KMS-11 (cell line): ENCODE measurements at regions not wholly inside any gene's neighbourhood (a gene's known extent, or its start where the extent isn't known, plus 50 kb on each side); places are given as distances from the start of the nearest gene placed in this dataset.
"Not testable (repeated sequence)": the region's sequence is repeated elsewhere in the genome, so short reads cannot be mapped to it uniquely, and the experiment has no call there.

Experiments used
- H2AFZ ChIP-seq: fragments of 200-600 bp; sonication (generic); 2 replicates; pipeline ENCODE4 v1.6.1; 2016; ENCODE audit warnings: antibody characterized with exemption, mixed run types, low read depth
- H3K27ac ChIP-seq: fragments of 200-600 bp; sonication (generic); 2 replicates; pipeline ENCODE4 v1.6.1; 2016; ENCODE audit warnings: mild to moderate bottlenecking, mixed run types
- H3K27me3 ChIP-seq: fragments of 200-600 bp; sonication (generic); 2 replicates; pipeline ENCODE4 v1.6.1; 2017; ENCODE audit warnings: mild to moderate bottlenecking, low read depth, mixed run types, moderate library complexity; ENCODE audit not compliant: insufficient read depth
- H3K36me3 ChIP-seq: fragments of 200-600 bp; sonication (generic); 2 replicates; pipeline ENCODE4 v1.6.1; 2017; ENCODE audit warnings: mild to moderate bottlenecking, mixed run types; ENCODE audit not compliant: insufficient read depth
- H3K4me1 ChIP-seq: fragments of 200-600 bp; sonication (generic); 2 replicates; pipeline ENCODE4 v1.6.1; 2016; ENCODE audit warnings: mild to moderate bottlenecking, low read depth, mixed run types; ENCODE audit not compliant: poor library complexity, severe bottlenecking
- H3K4me2 ChIP-seq: fragments of 200-600 bp; sonication (generic); 2 replicates; pipeline ENCODE4 v1.7.0; 2016; ENCODE audit warnings: mild to moderate bottlenecking, mixed run types
- H3K4me3 ChIP-seq: fragments of 200-600 bp; sonication (generic); IDR thresholded peaks from 2 replicates; pipeline ENCODE4 v1.6.1; 2017; ENCODE audit warnings: low read depth, low read length, mixed read lengths; ENCODE audit not compliant: insufficient read depth
- H3K79me2 ChIP-seq: fragments of 200-600 bp; sonication (generic); 2 replicates; pipeline ENCODE4 v1.6.1; 2016; ENCODE audit warnings: low read depth, mixed run types; ENCODE audit not compliant: insufficient read depth
- H3K9ac ChIP-seq: fragments of 200-600 bp; sonication (generic); 2 replicates; pipeline ENCODE4 v1.6.1; 2016; ENCODE audit warnings: mild to moderate bottlenecking, mixed run types
- H4K20me1 ChIP-seq: fragments of 200-600 bp; sonication (generic); 2 replicates; pipeline ENCODE4 v1.6.1; 2016; ENCODE audit warnings: mild to moderate bottlenecking, mixed run types; ENCODE audit not compliant: insufficient read depth
- TF ChIP-seq, protein P1 (sequence below): fragments of 200-600 bp; sonication (generic); conservative IDR thresholded peaks from 2 replicates; pipeline ENCODE4 v1.6.1; 2017; ENCODE audit warnings: low read depth, mild to moderate bottlenecking, antibody characterized with exemption, low read length, moderate library complexity, mixed read lengths

DNA sequence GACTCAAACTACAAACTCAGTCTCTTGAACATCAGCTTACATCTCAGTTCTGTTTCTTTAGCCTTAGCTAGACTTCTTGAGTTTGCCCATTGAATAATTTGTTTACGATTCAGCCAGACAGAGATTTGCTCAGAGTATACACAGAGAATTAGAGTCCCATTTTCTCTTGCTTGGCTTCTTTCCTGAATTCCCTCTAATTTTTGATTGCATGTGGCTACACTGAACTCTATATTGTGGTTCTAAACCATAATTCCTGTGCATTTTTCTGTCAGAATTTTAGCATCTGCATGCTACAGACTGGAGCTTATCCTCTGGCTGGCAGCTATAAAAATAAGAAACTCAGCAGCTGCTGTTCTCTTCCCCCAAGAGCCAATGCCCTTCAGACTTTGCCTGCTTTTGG is 354.9 kb downstream of the MDFIC start:
- Histone ChIP-seq H3K4me1 (no peaks in the 10 kb centered on the region), H3K27ac (no peak overlapping the region), H2AFZ (no peak overlapping the region), H3K4me2 (no peak overlapping the region), H3K9ac (no peak overlapping the region), H4K20me1 (no peaks in the 10 kb centered on the region), H3K79me2 (no peaks in the 10 kb centered on the region), H3K27me3 (no peaks in the 10 kb centered on the region), H3K36me3 (no peaks in the 10 kb centered on the region), H3K4me3 (no peak overlapping the region)
- TF ChIP-seq, protein P1, sequence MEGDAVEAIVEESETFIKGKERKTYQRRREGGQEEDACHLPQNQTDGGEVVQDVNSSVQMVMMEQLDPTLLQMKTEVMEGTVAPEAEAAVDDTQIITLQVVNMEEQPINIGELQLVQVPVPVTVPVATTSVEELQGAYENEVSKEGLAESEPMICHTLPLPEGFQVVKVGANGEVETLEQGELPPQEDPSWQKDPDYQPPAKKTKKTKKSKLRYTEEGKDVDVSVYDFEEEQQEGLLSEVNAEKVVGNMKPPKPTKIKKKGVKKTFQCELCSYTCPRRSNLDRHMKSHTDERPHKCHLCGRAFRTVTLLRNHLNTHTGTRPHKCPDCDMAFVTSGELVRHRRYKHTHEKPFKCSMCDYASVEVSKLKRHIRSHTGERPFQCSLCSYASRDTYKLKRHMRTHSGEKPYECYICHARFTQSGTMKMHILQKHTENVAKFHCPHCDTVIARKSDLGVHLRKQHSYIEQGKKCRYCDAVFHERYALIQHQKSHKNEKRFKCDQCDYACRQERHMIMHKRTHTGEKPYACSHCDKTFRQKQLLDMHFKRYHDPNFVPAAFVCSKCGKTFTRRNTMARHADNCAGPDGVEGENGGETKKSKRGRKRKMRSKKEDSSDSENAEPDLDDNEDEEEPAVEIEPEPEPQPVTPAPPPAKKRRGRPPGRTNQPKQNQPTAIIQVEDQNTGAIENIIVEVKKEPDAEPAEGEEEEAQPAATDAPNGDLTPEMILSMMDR = no peak

DNA sequence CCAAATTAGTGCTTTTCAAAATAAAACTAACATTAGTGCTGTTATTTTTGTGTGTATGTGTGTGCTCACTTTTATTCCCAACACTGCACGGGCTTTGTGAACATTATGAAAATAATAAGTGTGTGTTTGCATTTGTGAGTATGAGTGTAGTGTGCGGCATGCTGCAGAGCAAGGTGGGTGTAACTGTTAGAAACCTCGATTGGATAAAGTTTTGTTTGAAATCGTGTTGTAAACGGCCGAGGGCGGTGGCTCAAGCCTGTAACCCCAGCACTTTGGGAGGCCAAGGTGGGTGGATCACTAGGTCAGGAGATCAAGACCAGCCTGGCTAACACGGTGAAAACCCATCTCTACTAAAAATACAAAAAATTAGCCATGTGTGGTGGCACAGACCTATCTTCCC is 352.0 kb downstream of the MDFIC start:
- not testable (repeated sequence) for H3K4me2 ChIP-seq, H3K4me1 ChIP-seq, H3K27me3 ChIP-seq, H3K4me3 ChIP-seq, H4K20me1 ChIP-seq, H3K79me2 ChIP-seq, H3K36me3 ChIP-seq, H2AFZ ChIP-seq, H3K27ac ChIP-seq, H3K9ac ChIP-seq

- H3K4me1 ChIP-seq = no peaks in the 10 kb centered on the region
- no peak overlapping the region for H3K9ac ChIP-seq
- H2AFZ ChIP-seq = no peak overlapping the region
- H3K27ac ChIP-seq = no peak overlapping the region
- H3K4me2 ChIP-seq = no peak overlapping the region
- H3K36me3 ChIP-seq = no peaks in the 10 kb centered on the region
- H3K4me3 ChIP-seq = no peak overlapping the region
- TF ChIP-seq, protein P1 = no peak
- no peaks in the 10 kb centered on the region for H4K20me1 ChIP-seq
- no peaks in the 10 kb centered on the region for H3K79me2 ChIP-seq
- H3K27me3 ChIP-seq = no peaks in the 10 kb centered on the region
Observed at GRCh38 chr7:115273139-115273772, 351.4 kb downstream of the MDFIC start.

DNA sequence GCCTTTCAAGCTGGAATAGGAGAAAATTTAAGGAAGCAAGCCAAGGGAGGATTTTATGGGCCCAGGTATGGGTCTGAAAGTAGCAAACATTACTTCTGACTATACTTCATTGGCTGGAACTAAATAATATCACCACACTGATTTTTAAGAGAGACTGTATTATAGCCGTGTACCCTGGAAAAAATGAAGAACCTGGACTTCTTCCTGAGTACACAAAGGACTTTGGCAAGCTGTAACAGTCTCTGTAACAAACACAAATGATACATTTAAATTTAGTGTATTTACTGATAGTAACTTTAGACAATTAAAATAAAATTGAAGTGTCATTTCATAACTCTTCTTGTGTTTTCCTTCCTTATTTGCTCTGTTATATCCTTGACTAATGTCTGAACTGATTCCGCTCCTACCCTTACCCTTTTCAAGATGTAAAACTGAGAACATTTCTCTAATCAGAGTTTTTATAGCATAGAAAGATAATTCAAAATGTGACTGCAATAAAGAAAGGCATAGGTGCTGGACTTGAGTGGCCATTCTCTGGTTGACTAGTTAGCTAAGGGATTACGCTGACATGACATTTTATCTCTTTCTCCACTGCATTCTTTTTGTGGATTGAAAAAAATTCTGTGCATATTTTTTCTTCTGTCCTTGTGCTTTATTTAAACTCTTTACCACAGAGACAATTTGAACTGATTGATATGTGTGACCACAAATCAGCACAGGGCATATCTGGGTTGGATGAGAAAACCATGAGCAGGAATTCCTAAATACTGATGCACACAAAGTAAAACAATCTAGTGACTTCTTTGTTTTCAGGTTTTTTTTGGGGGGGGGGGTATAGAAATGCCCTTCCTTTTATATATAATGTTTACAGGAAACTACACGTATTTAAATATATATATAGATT is 349.7 kb downstream of the MDFIC start:
- H3K27me3 ChIP-seq = no peaks in the 10 kb centered on the region
- no peaks in the 10 kb centered on the region for H3K36me3 ChIP-seq
- TF ChIP-seq, protein P1 = no peak
- H2AFZ ChIP-seq = no peak overlapping the region
- no peak overlapping the region for H3K9ac ChIP-seq
- H3K4me2 ChIP-seq = no peak overlapping the region
- H4K20me1 ChIP-seq = no peaks in the 10 kb centered on the region
- no peaks in the 10 kb centered on the region for H3K79me2 ChIP-seq
- no peaks in the 10 kb centered on the region for H3K4me1 ChIP-seq
- H3K27ac ChIP-seq = no peak overlapping the region
- H3K4me3 ChIP-seq = no peak overlapping the region

GRCh38 chr7:115269486-115269885 is 347.6 kb downstream of the MDFIC start:
- no peak overlapping the region for H3K27ac ChIP-seq
- no peak overlapping the region for H2AFZ ChIP-seq
- H3K4me1 ChIP-seq = no peaks in the 10 kb centered on the region
- H3K36me3 ChIP-seq = no peaks in the 10 kb centered on the region
- H3K4me3 ChIP-seq = no peak overlapping the region
- TF ChIP-seq, protein P1 = no peak
- no peaks in the 10 kb centered on the region for H3K79me2 ChIP-seq
- H3K27me3 ChIP-seq = no peaks in the 10 kb centered on the region
- no peak overlapping the region for H3K9ac ChIP-seq
- H4K20me1 ChIP-seq = no peaks in the 10 kb centered on the region
- no peak overlapping the region for H3K4me2 ChIP-seq
